HG02763 (cell line): ENCODE measurements at regions not wholly inside any gene's neighbourhood (a gene's known extent, or its start where the extent isn't known, plus 50 kb on each side); places are given as distances from the start of the nearest gene placed in this dataset.

Experiments used
- ATAC-seq: cut with Tn5 transposase; IDR thresholded peaks from one replicate; pipeline ENCODE4 v1.9.1; 2021; ENCODE audit warnings: mild to moderate bottlenecking, moderate library complexity; ENCODE audit not compliant: unreplicated experiment

- ATAC-seq, result no peak
Measured at GRCh38 chr10:43772171-43772570, 123.5 kb upstream of the ZNF32 start.

- ATAC-seq, result no peak
Measured at GRCh38 chr10:43771675-43772074, 123.0 kb upstream of the ZNF32 start.

- no peak for ATAC-seq
Measured at GRCh38 chr10:43765516-43765915, 116.8 kb upstream of the ZNF32 start.

GRCh38 chr10:43763846-43764245 lies 115.2 kb upstream of the ZNF32 start:
- no peak for ATAC-seq

- ATAC-seq, result no peak
Measured at GRCh38 chr10:43760514-43760913, 111.8 kb upstream of the ZNF32 start.

GRCh38 chr10:43759216-43759615 lies 110.5 kb upstream of the ZNF32 start:
- ATAC-seq, result no peak

GRCh38 chr10:43756341-43756740 lies 107.7 kb upstream of the ZNF32 start:
- no peak for ATAC-seq

GRCh38 chr10:43754569-43755260 lies 106.0 kb upstream of the ZNF32 start:
- no peak for ATAC-seq

GRCh38 chr10:43753397-43754061 lies 104.8 kb upstream of the ZNF32 start:
- no peak for ATAC-seq

GRCh38 chr10:43752682-43753081 lies 104.0 kb upstream of the ZNF32 start:
- ATAC-seq, result no peak

- ATAC-seq, result no peak
Measured at GRCh38 chr10:43751646-43752045, 103.0 kb upstream of the ZNF32 start.

GRCh38 chr10:43749940-43750552 lies 101.4 kb upstream of the ZNF32 start:
- ATAC-seq, result no peak

- ATAC-seq, result no peak
Measured at GRCh38 chr10:43749145-43749576, 100.5 kb upstream of the ZNF32 start.

- ATAC-seq, result no peak
Measured at GRCh38 chr10:43748560-43748959, 99.9 kb upstream of the ZNF32 start.

GRCh38 chr10:43746906-43747305 lies 98.2 kb upstream of the ZNF32 start:
- ATAC-seq, result no peak

- ATAC-seq, result no peak
Measured at GRCh38 chr10:43739161-43739560, 90.5 kb upstream of the ZNF32 start.

- ATAC-seq, result no peak
Measured at GRCh38 chr10:43737003-43737402, 88.3 kb upstream of the ZNF32 start.

- no peak for ATAC-seq
Measured at GRCh38 chr10:43735907-43736306, 87.2 kb upstream of the ZNF32 start.

- ATAC-seq, result no peak
Measured at GRCh38 chr10:43734716-43735115, 86.0 kb upstream of the ZNF32 start.

GRCh38 chr10:43731486-43731885 lies 82.8 kb upstream of the ZNF32 start:
- no peak for ATAC-seq

GRCh38 chr10:43728425-43728824 lies 79.7 kb upstream of the ZNF32 start:
- ATAC-seq, result no peak

GRCh38 chr10:43727935-43728334 lies 79.3 kb upstream of the ZNF32 start:
- ATAC-seq, result no peak
